DOHH2 (cell line): ENCODE measurements at regions not wholly inside any gene's neighbourhood (a gene's known extent, or its start where the extent isn't known, plus 50 kb on each side); places are given as distances from the start of the nearest gene placed in this dataset.

ENCODE experiments used
- EZH2phosphoT487 ChIP-seq: fragments of 200-600 bp; sonication (generic); IDR thresholded peaks from 2 replicates; pipeline ENCODE4 v1.6.1; 2017; ENCODE audit warnings: borderline replicate concordance, mild to moderate bottlenecking, antibody characterized with exemption, low read length, moderate library complexity, mixed read lengths
- TF ChIP-seq, protein P1 (sequence below): fragments of 200-600 bp; sonication (generic); IDR thresholded peaks from one replicate; pipeline ENCODE4 v1.5.1; 2014; ENCODE audit warnings: antibody characterized with exemption, mild to moderate bottlenecking, low read depth, low read length; ENCODE audit not compliant: poor library complexity, severe bottlenecking

GRCh38 chr15:91535856-91536500, 317.5 kb upstream of the SLCO3A1 start:
- TF ChIP-seq, protein P1, sequence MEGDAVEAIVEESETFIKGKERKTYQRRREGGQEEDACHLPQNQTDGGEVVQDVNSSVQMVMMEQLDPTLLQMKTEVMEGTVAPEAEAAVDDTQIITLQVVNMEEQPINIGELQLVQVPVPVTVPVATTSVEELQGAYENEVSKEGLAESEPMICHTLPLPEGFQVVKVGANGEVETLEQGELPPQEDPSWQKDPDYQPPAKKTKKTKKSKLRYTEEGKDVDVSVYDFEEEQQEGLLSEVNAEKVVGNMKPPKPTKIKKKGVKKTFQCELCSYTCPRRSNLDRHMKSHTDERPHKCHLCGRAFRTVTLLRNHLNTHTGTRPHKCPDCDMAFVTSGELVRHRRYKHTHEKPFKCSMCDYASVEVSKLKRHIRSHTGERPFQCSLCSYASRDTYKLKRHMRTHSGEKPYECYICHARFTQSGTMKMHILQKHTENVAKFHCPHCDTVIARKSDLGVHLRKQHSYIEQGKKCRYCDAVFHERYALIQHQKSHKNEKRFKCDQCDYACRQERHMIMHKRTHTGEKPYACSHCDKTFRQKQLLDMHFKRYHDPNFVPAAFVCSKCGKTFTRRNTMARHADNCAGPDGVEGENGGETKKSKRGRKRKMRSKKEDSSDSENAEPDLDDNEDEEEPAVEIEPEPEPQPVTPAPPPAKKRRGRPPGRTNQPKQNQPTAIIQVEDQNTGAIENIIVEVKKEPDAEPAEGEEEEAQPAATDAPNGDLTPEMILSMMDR: no peak
- no peak for TF ChIP-seq EZH2phosphoT487
